SH-SY5Y (cell line): ENCODE measurements at regions not wholly inside any gene's neighbourhood (a gene's known extent, or its start where the extent isn't known, plus 50 kb on each side); places are given as distances from the start of the nearest gene placed in this dataset.

ENCODE experiments used
- GATA2 ChIP-seq: IDR thresholded peaks from 2 replicates; pipeline ENCODE4 v1.6.1; 2011; ENCODE audit warnings: mild to moderate bottlenecking, low read depth, low read length
- GATA3 ChIP-seq: IDR thresholded peaks from 2 replicates; pipeline ENCODE4 v1.6.1; 2011; ENCODE audit warnings: low read depth, mild to moderate bottlenecking, low read length, moderate library complexity

DNA sequence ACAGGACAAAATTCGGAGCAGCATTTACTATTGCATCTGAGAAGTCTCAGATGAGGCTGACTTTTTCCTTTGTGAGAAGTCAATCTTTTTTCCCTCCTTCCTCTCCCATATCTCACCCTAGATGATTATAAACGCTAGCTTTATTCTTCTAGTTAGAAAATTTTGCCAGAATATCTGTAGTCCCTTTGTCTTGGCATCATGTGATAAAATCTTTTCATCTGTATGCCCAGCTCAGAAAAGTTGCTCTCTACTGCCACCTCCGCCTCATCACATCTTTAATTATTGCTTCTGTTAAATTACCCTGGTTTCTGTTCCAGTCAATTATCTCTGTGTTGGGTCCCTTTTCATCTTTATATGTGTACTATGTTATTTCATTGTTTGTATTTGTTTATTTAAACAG lies 210.8 kb upstream of the SLC35G4 start:
- TF ChIP-seq GATA2, result no peak
- no peak for TF ChIP-seq GATA3
